OCI-LY7 (cell line): ENCODE measurements at regions not wholly inside any gene's neighbourhood (a gene's known extent, or its start where the extent isn't known, plus 50 kb on each side); places are given as distances from the start of the nearest gene placed in this dataset.

Source experiments
- BruUV-seq: library from RNA; stranded (reverse); fragments of 400-500 nt; replicated peaks from 2 replicates; lab custom pipeline; 2021; lab: Mats Ljungman, UMichigan
- CTCF ChIA-PET: fragments of 300-600 bp; sonication (Branson Sonifier 250); formaldehyde crosslinking; loops from one replicate; lab custom pipeline; 2022; ENCODE audit warnings: antibody characterized with exemption; ENCODE audit not compliant: unreplicated experiment; lab: Charles Lee
- POLR2A ChIA-PET: fragments of 300-600 bp; sonication (Branson Sonifier 250); formaldehyde crosslinking; loops from one replicate; lab custom pipeline; 2022; ENCODE audit warnings: antibody characterized with exemption; lab: Charles Lee
- DNase-seq: peaks from one replicate; pipeline ENCODE4 v3.0.0-alpha.2; 2015; ENCODE audit warnings: low spot score
- H2AFZ ChIP-seq: fragments of 200-600 bp; sonication (generic), shearing (Covaris generic); 2 replicates; pipeline ENCODE4 v1.6.1; 2014; ENCODE audit warnings: mild to moderate bottlenecking, antibody characterized with exemption, low read length, moderate library complexity
- H3K27ac ChIP-seq: fragments of 200-600 bp; sonication (generic); 2 replicates; pipeline ENCODE4 v1.5.1; 2014; ENCODE audit warnings: mixed run types, low read depth, mild to moderate bottlenecking, moderate library complexity, low read length, inconsistent platforms; ENCODE audit not compliant: poor library complexity, severe bottlenecking
- H3K36me3 ChIP-seq: fragments of 200-600 bp; sonication (generic); 2 replicates; pipeline ENCODE4 v1.6.1; 2014; ENCODE audit warnings: mild to moderate bottlenecking, antibody characterized with exemption, low read length, moderate library complexity, mixed read lengths; ENCODE audit not compliant: insufficient read depth
- H3K4me1 ChIP-seq: fragments of 200-600 bp; sonication (generic); 2 replicates; pipeline ENCODE4 v1.5.1; 2014; ENCODE audit warnings: mild to moderate bottlenecking, low read length; ENCODE audit not compliant: insufficient read depth, poor library complexity, severe bottlenecking
- H3K4me2 ChIP-seq: fragments of 200-600 bp; sonication (generic); 2 replicates; pipeline ENCODE4 v1.6.1; 2014; ENCODE audit warnings: mild to moderate bottlenecking, low read length
- H3K4me3 ChIP-seq: fragments of 200-600 bp; sonication (generic); 2 replicates; pipeline ENCODE4 v1.5.1; 2014; ENCODE audit warnings: mild to moderate bottlenecking, low read depth, low read length; ENCODE audit not compliant: poor library complexity, severe bottlenecking
- H3K79me2 ChIP-seq: fragments of 200-600 bp; sonication (generic); 2 replicates; pipeline ENCODE4 v1.6.1; 2016; ENCODE audit warnings: low read depth, mild to moderate bottlenecking, low read length, moderate library complexity, mixed read lengths; ENCODE audit not compliant: insufficient read depth
- H3K9me2 ChIP-seq: fragments of 200-600 bp; sonication (generic); 2 replicates; pipeline ENCODE4 v1.6.1; 2016; ENCODE audit warnings: mild to moderate bottlenecking, low read length, mixed read lengths; ENCODE audit not compliant: insufficient read depth
- H3K9me3 ChIP-seq: fragments of 200-600 bp; sonication (generic); 2 replicates; pipeline ENCODE4 v1.6.1; 2014; ENCODE audit warnings: mild to moderate bottlenecking, mixed run types, low read length, mixed read lengths
- H4K20me1 ChIP-seq: fragments of 200-600 bp; sonication (generic); 2 replicates; pipeline ENCODE4 v1.6.1; 2014; ENCODE audit warnings: mild to moderate bottlenecking, antibody characterized with exemption, low read length, moderate library complexity, mixed read lengths; ENCODE audit not compliant: insufficient read depth
- CTCF ChIP-seq: fragments of 200-600 bp; sonication (generic); conservative IDR thresholded peaks from 2 replicates; pipeline ENCODE4 v1.5.1; 2014; ENCODE audit warnings: mild to moderate bottlenecking, antibody characterized with exemption, low read length, moderate library complexity, mixed read lengths
- EZH2phosphoT487 ChIP-seq: fragments of 200-600 bp; sonication (generic); IDR thresholded peaks from 2 replicates; pipeline ENCODE4 v1.6.1; 2018; ENCODE audit warnings: low read depth, borderline replicate concordance, mild to moderate bottlenecking, mixed run types, antibody characterized with exemption, low read length, moderate library complexity, mixed read lengths
- intact Hi-C: fragments of 100-400 bp; cut with micrococcal nuclease; formaldehyde crosslinking; loops from one replicate; pipeline ENCODE4 v1.10.0; 2022; ENCODE audit not compliant: unreplicated experiment

- DNase-seq, result no peak
- no TSS peak for BruUV-seq
- POLR2A ChIA-PET, result interaction anchor here (0.6 to 1.5 kb wide), 4 partner anchors 12 to 483 kb away, joined by 3 read pairs; no protein-coding TSS in a partner anchor
Observed at GRCh38 chr4:13266687-13267086, 217.5 kb downstream of the RAB28 start.

GRCh38 chr4:13263967-13264525, 220.1 kb downstream of the RAB28 start:
- no peak overlapping the region for H3K27ac ChIP-seq
- no peaks in the 10 kb centered on the region for H4K20me1 ChIP-seq
- H3K4me2 ChIP-seq, result no peak overlapping the region
- intact Hi-C loops, result no loop called here
- H3K79me2 ChIP-seq, result no peaks in the 10 kb centered on the region
- ChIA-PET POLR2A (no interaction called here), CTCF (no interaction called here)
- no peaks in the 10 kb centered on the region for H3K9me3 ChIP-seq
- DNase-seq, result no peak
- no peak overlapping the region for H3K4me3 ChIP-seq
- H3K4me1 ChIP-seq, result no peaks in the 10 kb centered on the region
- H3K36me3 ChIP-seq, result no peaks in the 10 kb centered on the region
- no peaks in the 10 kb centered on the region for H3K9me2 ChIP-seq
- no peak for TF ChIP-seq EZH2phosphoT487
- no peak for TF ChIP-seq CTCF
- H2AFZ ChIP-seq, result no peak overlapping the region
- no TSS peak for BruUV-seq

More at GRCh38 chr4:13266687-13267086, 217.5 kb downstream of the RAB28 start:
- Histone ChIP-seq H3K4me2 (no peak overlapping the region), H3K4me1 (no peaks in the 10 kb centered on the region), H3K36me3 (no peaks in the 10 kb centered on the region), H3K79me2 (no peaks in the 10 kb centered on the region), H3K9me2 (no peaks in the 10 kb centered on the region), H4K20me1 (no peaks in the 10 kb centered on the region), H3K9me3 (no peaks in the 10 kb centered on the region), H3K27ac (no peak overlapping the region), H2AFZ (no peak overlapping the region), H3K4me3 (no peak overlapping the region)
- CTCF ChIA-PET, result no interaction called here
- TF ChIP-seq CTCF (no peak), EZH2phosphoT487 (no peak)
- intact Hi-C loops, result no loop called here

GRCh38 chr4:13262816-13263215, 221.3 kb downstream of the RAB28 start:
- no peak overlapping the region for H3K4me3 ChIP-seq
- H2AFZ ChIP-seq, result no peak overlapping the region
- no peaks in the 10 kb centered on the region for H4K20me1 ChIP-seq
- ChIA-PET CTCF (no interaction called here), POLR2A (no interaction called here)
- TF ChIP-seq CTCF (no peak), EZH2phosphoT487 (no peak)
- DNase-seq, result no peak
- no peaks in the 10 kb centered on the region for H3K79me2 ChIP-seq
- no peaks in the 10 kb centered on the region for H3K9me2 ChIP-seq
- BruUV-seq, result no TSS peak
- no peak overlapping the region for H3K27ac ChIP-seq
- H3K9me3 ChIP-seq, result no peaks in the 10 kb centered on the region
- no peaks in the 10 kb centered on the region for H3K4me1 ChIP-seq
- H3K4me2 ChIP-seq, result no peak overlapping the region
- intact Hi-C loops, result no loop called here
- H3K36me3 ChIP-seq, result no peaks in the 10 kb centered on the region
